HG02623 (cell line): ENCODE measurements at regions not wholly inside any gene's neighbourhood (a gene's known extent, or its start where the extent isn't known, plus 50 kb on each side); places are given as distances from the start of the nearest gene placed in this dataset.
A peak's percentile ranks its signal among the peaks of the same experiment; 100 is the strongest.

Experiments used
- ATAC-seq: cut with Tn5 transposase; IDR thresholded peaks from one replicate; pipeline ENCODE4 v1.9.1; 2021; ENCODE audit warnings: moderate library complexity; ENCODE audit not compliant: unreplicated experiment

GRCh38 chr1:234750922-234751627, 141.1 kb upstream of the IRF2BP2 start:
- ATAC-seq, result no peak

GRCh38 chr1:234748713-234749112, 138.7 kb upstream of the IRF2BP2 start:
- no peak for ATAC-seq

- no peak for ATAC-seq
Measured at GRCh38 chr1:234748066-234748465, 138.1 kb upstream of the IRF2BP2 start.

- no peak for ATAC-seq
Measured at GRCh38 chr1:234746798-234747196, 136.8 kb upstream of the IRF2BP2 start.

- no peak for ATAC-seq
Measured at GRCh38 chr1:234745844-234746797, 136.1 kb upstream of the IRF2BP2 start.

- no peak for ATAC-seq
Measured at GRCh38 chr1:234745276-234745675, 135.3 kb upstream of the IRF2BP2 start.

- ATAC-seq, result no peak
Measured at GRCh38 chr1:234743791-234744611, 134.0 kb upstream of the IRF2BP2 start.

- ATAC-seq, result no peak
Measured at GRCh38 chr1:234742622-234743021, 132.6 kb upstream of the IRF2BP2 start.

GRCh38 chr1:234737967-234738314, 128.0 kb upstream of the IRF2BP2 start:
- no peak for ATAC-seq

- ATAC-seq, result no peak
Measured at GRCh38 chr1:234735916-234736315, 125.9 kb upstream of the IRF2BP2 start.

- ATAC-seq, result no peak
Measured at GRCh38 chr1:234735476-234735875, 125.5 kb upstream of the IRF2BP2 start.

GRCh38 chr1:234734869-234735268, 124.9 kb upstream of the IRF2BP2 start:
- no peak for ATAC-seq

GRCh38 chr1:234734412-234734835, 124.4 kb upstream of the IRF2BP2 start:
- no peak for ATAC-seq

- ATAC-seq, result no peak
Measured at GRCh38 chr1:234733427-234733826, 123.4 kb upstream of the IRF2BP2 start.

- ATAC-seq, result no peak
Measured at GRCh38 chr1:234732671-234733390, 122.9 kb upstream of the IRF2BP2 start.

GRCh38 chr1:234732260-234732659, 122.3 kb upstream of the IRF2BP2 start:
- ATAC-seq, result no peak

GRCh38 chr1:234731569-234732085, 121.6 kb upstream of the IRF2BP2 start:
- peak; percentile 30 for ATAC-seq

GRCh38 chr1:234730770-234731568, 121.0 kb upstream of the IRF2BP2 start:
- ATAC-seq, result peak; percentile 49

- peak; percentile 5 for ATAC-seq
Measured at GRCh38 chr1:234730475-234730769, 120.4 kb upstream of the IRF2BP2 start.
